Sigmoid colon (tissue), 6 donors: ENCODE measurements at regions not wholly inside any gene's neighbourhood (a gene's known extent, or its start where the extent isn't known, plus 50 kb on each side); places are given as distances from the start of the nearest gene placed in this dataset.
"Not testable (repeated sequence)": the region's sequence is repeated elsewhere in the genome, so short reads cannot be mapped to it uniquely, and the experiment has no call there.

Experiments used
- DNase-seq: peaks from one replicate; pipeline ENCODE4 v3.0.0-alpha.2; 2019
- H3K27ac ChIP-seq, 4 donors: fragments of 200-600 bp; sonication (generic); one replicate each; pipeline ENCODE4 v1.5.1; 2016 to 2019; ENCODE audit warnings: mild to moderate bottlenecking in 1 of 4
- H3K27me3 ChIP-seq, 3 donors: fragments of 200-600 bp; sonication (generic); one replicate each; pipeline ENCODE4 v1.5.1; 2019; ENCODE audit warnings: mild to moderate bottlenecking in 1 of 3
- H3K36me3 ChIP-seq, 4 donors: fragments of 200-600 bp; sonication (generic); one replicate each; pipeline ENCODE4 v1.5.1; 2016 to 2019
- H3K4me1 ChIP-seq, 4 donors: fragments of 200-600 bp; sonication (generic); one replicate each; pipeline ENCODE4 v1.5.1; 2017 to 2019
- H3K4me3 ChIP-seq, 4 donors: fragments of 200-600 bp; sonication (generic); one replicate each; pipeline ENCODE4 v1.5.1; 2017 to 2019; ENCODE audit warnings: mild to moderate bottlenecking in 2 of 4, moderate library complexity in 1 of 4
- H3K9me3 ChIP-seq, 4 donors: fragments of 200-600 bp in 3 of 4; sonication (generic) in 3 of 4; one replicate each; pipeline versions ENCODE4 v1.5.1 to v1.6.1; 2013 to 2019
- CTCF ChIP-seq, 4 experiments: fragments of 450-650 bp in 3 of 4; fragments of 200-600 bp in 1 of 4; IDR thresholded peaks; one replicate each; pipeline ENCODE4 v1.5.1; 2016 to 2019; ENCODE audit warnings: antibody characterized with exemption in 4 of 4, mild to moderate bottlenecking in 3 of 4, moderate library complexity in 2 of 4
- EP300 ChIP-seq, 4 donors: sonication (generic); formaldehyde crosslinking; IDR thresholded peaks; one replicate each; pipeline ENCODE4 v1.6.1; 2017; ENCODE audit warnings: antibody characterized with exemption in 4 of 4
- POLR2A ChIP-seq, 2 donors: fragments of 450-650 bp; IDR thresholded peaks; one replicate each; pipeline ENCODE4 v1.6.1; 2016; ENCODE audit warnings: antibody characterized with exemption in 2 of 2, mild to moderate bottlenecking in 2 of 2, moderate library complexity in 2 of 2
- POLR2AphosphoS5 ChIP-seq, 4 donors: sonication (generic); formaldehyde crosslinking; IDR thresholded peaks; one replicate each; pipeline ENCODE4 v1.6.1; 2017; ENCODE audit warnings: antibody characterized with exemption in 4 of 4
- WGBS, 2 donors: extraction: QIAGEN DNeasy Blood & Tissue Kit; methylation state at CpG; one replicate each; pipeline ENCODE4 v1.1.7; 2013; 5-methylcytosine and 5-hydroxymethylcytosine counted together
- intact Hi-C: fragments of 100-400 bp; cut with DNase I; formaldehyde crosslinking; loops from one replicate; pipeline ENCODE4 v1.15.1; 2023
- donor health status: healthy with polysubstance abuse.
- donor health status: healthy.

GRCh38 chr3:20945892-20946291 is 759.9 kb upstream of the SGO1 start:
- intact Hi-C loops, result no loop called here
- no peaks in the 10 kb centered on the region for H3K36me3 ChIP-seq

GRCh38 chr3:20935791-20936190 is 749.8 kb upstream of the SGO1 start:
- TF ChIP-seq POLR2A (IDR thresholded peaks at IDR 0.05), result no peak
- no peak for TF ChIP-seq POLR2AphosphoS5 (IDR thresholded peaks at IDR 0.05)
- intact Hi-C loops, result no loop called here
- WGBS, 2 donors, result 85 to 88% methylated on average over 2 of the region's 2 CpGs

More at GRCh38 chr3:20945892-20946291, 759.9 kb upstream of the SGO1 start:
- no peak for DNase-seq
- Histone ChIP-seq H3K27ac (no peak overlapping the region), H3K27me3 (no peaks in the 10 kb centered on the region), H3K4me3 (no peak overlapping the region), H3K9me3 (peaks cover 0 to 2% (median 0%) of the 10 kb centered on the region in 4 donors), H3K4me1 (no peaks in the 10 kb centered on the region)
- no peak for TF ChIP-seq CTCF (IDR thresholded peaks at IDR 0.05)
- no peak for TF ChIP-seq POLR2AphosphoS5 (IDR thresholded peaks at IDR 0.05)
- no peak for TF ChIP-seq POLR2A (IDR thresholded peaks at IDR 0.05)
- no peak for TF ChIP-seq EP300 (IDR thresholded peaks at IDR 0.05)

GRCh38 chr3:20931834-20932233 is 745.8 kb upstream of the SGO1 start:
- H3K27ac ChIP-seq, result no peak overlapping the region
- no peak for DNase-seq
- no peaks in the 10 kb centered on the region for H3K27me3 ChIP-seq
- peaks cover 0 to 4% (median 0%) of the 10 kb centered on the region in 4 donors for H3K9me3 ChIP-seq
- whole genome bisulfite sequencing, 2 donors, result 94 to 95% methylated on average over 1 of the region's 1 CpG
- intact Hi-C loops, result no loop called here
- H3K4me3 ChIP-seq, result no peak overlapping the region
- no peak for TF ChIP-seq POLR2AphosphoS5 (IDR thresholded peaks at IDR 0.05)
- no peak for TF ChIP-seq EP300 (IDR thresholded peaks at IDR 0.05)
- no peak for TF ChIP-seq CTCF (IDR thresholded peaks at IDR 0.05)
- no peak for TF ChIP-seq POLR2A (IDR thresholded peaks at IDR 0.05)
- no peaks in the 10 kb centered on the region for H3K4me1 ChIP-seq
- H3K36me3 ChIP-seq, result no peaks in the 10 kb centered on the region

More at GRCh38 chr3:20935791-20936190, 749.8 kb upstream of the SGO1 start:
- H3K4me3 ChIP-seq, result no peak overlapping the region
- peaks cover 0 to 4% (median 0%) of the 10 kb centered on the region in 4 donors for H3K9me3 ChIP-seq
- H3K4me1 ChIP-seq, result no peaks in the 10 kb centered on the region
- H3K27me3 ChIP-seq, result no peaks in the 10 kb centered on the region
- DNase-seq, result no peak
- H3K36me3 ChIP-seq, result no peaks in the 10 kb centered on the region
- no peak overlapping the region for H3K27ac ChIP-seq

GRCh38 chr3:20930034-20930433 is 744.0 kb upstream of the SGO1 start:
- Histone ChIP-seq H3K36me3 (no peaks in the 10 kb centered on the region), H3K27ac (no peak overlapping the region), H3K9me3 (peaks cover 0 to 4% (median 0%) of the 10 kb centered on the region in 4 donors), H3K4me3 (no peak overlapping the region), H3K4me1 (no peaks in the 10 kb centered on the region), H3K27me3 (no peaks in the 10 kb centered on the region)
- intact Hi-C loops, result no loop called here
- WGBS, 2 donors, result 19 to 21% methylated on average over 3 of the region's 3 CpGs
- no peak for DNase-seq
- TF ChIP-seq POLR2AphosphoS5 (IDR thresholded peaks at IDR 0.05), result no peak
- TF ChIP-seq POLR2A (IDR thresholded peaks at IDR 0.05), result no peak
- TF ChIP-seq CTCF (IDR thresholded peaks at IDR 0.05), result no peak
- no peak for TF ChIP-seq EP300 (IDR thresholded peaks at IDR 0.05)

GRCh38 chr3:20924646-20925385 is 738.8 kb upstream of the SGO1 start:
- peaks cover 0 to 2% (median 0%) of the 10 kb centered on the region in 4 donors for H3K9me3 ChIP-seq
- no peak overlapping the region for H3K4me3 ChIP-seq
- H3K4me1 ChIP-seq, result no peaks in the 10 kb centered on the region
- H3K36me3 ChIP-seq, result no peaks in the 10 kb centered on the region
- TF ChIP-seq POLR2AphosphoS5 (IDR thresholded peaks at IDR 0.05), result no peak
- no peak for TF ChIP-seq CTCF (IDR thresholded peaks at IDR 0.05)
- TF ChIP-seq EP300 (IDR thresholded peaks at IDR 0.05), result no peak
- no peak for TF ChIP-seq POLR2A (IDR thresholded peaks at IDR 0.05)
- H3K27ac ChIP-seq, result no peak overlapping the region
- 72 to 77% methylated on average over 5 of the region's 5 CpGs for WGBS, 2 donors
- DNase-seq, result no peak
- no peaks in the 10 kb centered on the region for H3K27me3 ChIP-seq
- intact Hi-C loops, result no loop called here

- H3K27ac ChIP-seq, intact Hi-C loops, H3K4me1 ChIP-seq, H3K9me3 ChIP-seq, H3K27me3 ChIP-seq, H3K4me3 ChIP-seq, H3K36me3 ChIP-seq, DNase-seq: not testable (repeated sequence)
- WGBS, 2 donors, result 96 to 98% methylated on average over 5 of the region's 5 CpGs
Observed at GRCh38 chr3:20921112-20921511, 735.1 kb upstream of the SGO1 start.
